Muscle layer of duodenum (tissue), 2 donors: ENCODE measurements at regions not wholly inside any gene's neighbourhood (a gene's known extent, or its start where the extent isn't known, plus 50 kb on each side); places are given as distances from the start of the nearest gene placed in this dataset.

Experiments used
- H3K27ac ChIP-seq: one replicate; pipeline ENCODE4 v1.7.0; 2013; ENCODE audit warnings: mild to moderate bottlenecking, low read length
- H3K27me3 ChIP-seq: one replicate; pipeline ENCODE4 v1.7.0; 2013; ENCODE audit warnings: low read depth, mild to moderate bottlenecking, control low read depth, low read length
- H3K36me3 ChIP-seq, 2 donors: one replicate each; pipeline ENCODE4 v1.7.0; 2013; ENCODE audit warnings: low read length in 2 of 2, control low read depth in 1 of 2, mild to moderate bottlenecking in 1 of 2; ENCODE audit not compliant: insufficient read depth in 2 of 2, control insufficient read depth in 1 of 2
- H3K4me1 ChIP-seq, 2 donors: one replicate each; pipeline ENCODE4 v1.7.0; 2013; ENCODE audit warnings: low read length in 2 of 2, mild to moderate bottlenecking in 2 of 2, control low read depth in 1 of 2, moderate library complexity in 1 of 2; ENCODE audit not compliant: insufficient read depth in 2 of 2, control insufficient read depth in 1 of 2
- H3K4me3 ChIP-seq, 2 donors: one replicate each; pipeline ENCODE4 v1.7.0; 2013; ENCODE audit warnings: low read length in 2 of 2, low read depth in 1 of 2, mild to moderate bottlenecking in 1 of 2
- H3K9me3 ChIP-seq, 2 donors: one replicate each; pipeline ENCODE4 v1.7.0; 2013; ENCODE audit warnings: low read length in 2 of 2, control low read depth in 1 of 2, mild to moderate bottlenecking in 1 of 2; ENCODE audit not compliant: control insufficient read depth in 1 of 2
- donor health status: healthy.

DNA sequence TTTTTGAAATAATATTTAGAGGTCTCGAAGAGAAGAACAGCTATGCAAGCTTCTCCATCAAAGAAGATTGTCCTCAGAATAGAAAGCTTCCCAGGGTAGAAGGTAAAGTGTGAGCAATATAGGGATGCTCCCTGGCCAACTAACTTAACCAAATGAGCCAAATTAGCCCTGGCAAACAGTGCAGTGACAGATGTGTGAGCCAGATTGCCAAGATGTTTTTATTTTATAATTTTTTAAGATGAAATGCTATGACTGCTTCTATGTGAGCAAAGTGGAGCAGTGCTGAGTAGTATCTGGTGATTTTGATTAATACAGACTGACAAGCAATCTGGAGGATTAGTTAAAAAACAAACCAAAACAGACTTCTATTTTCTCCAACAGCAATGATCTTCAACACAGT, 202.1 kb downstream of the NOVA1 start:
- Histone ChIP-seq H3K4me1 (peaks cover 0 to 19% of the 10 kb centered on the region in 2 donors), H3K27ac (no peak overlapping the region), H3K36me3 (no peaks in the 10 kb centered on the region), H3K27me3 (no peaks in the 10 kb centered on the region), H3K4me3 (no peak overlapping the region), H3K9me3 (no peaks in the 10 kb centered on the region)

DNA sequence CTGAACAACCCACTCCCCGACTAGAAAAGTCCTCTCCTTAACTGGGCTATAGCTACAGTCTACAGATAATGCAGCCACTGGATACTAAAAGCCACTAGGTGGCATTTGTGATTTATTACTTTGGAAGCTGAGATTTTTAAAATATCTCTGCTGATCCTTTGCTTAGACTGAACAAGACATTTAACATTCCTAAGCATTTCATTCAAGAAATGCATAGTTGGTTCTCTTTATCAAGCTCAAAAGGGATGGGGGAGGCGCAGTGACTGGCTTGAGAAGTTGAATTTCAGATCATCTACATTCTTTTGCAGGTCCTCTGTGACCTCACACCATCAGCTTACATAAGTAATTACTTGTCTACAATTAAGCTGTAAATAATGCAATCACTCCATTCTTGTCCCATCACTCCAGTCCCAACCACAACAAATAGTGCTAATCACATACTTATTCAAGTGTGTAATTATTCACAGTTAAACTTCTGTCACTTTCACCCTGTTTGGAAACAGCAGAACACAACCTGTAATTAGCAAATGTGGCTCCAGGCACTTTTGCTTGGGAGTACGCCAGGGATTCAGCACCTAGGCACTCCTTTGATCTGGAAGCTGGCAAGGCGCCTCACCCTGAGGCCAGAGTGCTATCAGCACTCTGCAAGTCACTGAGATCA, 203.6 kb downstream of the NOVA1 start:
- no peak overlapping the region for H3K27ac ChIP-seq
- no peaks in the 10 kb centered on the region for H3K9me3 ChIP-seq
- no peaks in the 10 kb centered on the region for H3K36me3 ChIP-seq

DNA sequence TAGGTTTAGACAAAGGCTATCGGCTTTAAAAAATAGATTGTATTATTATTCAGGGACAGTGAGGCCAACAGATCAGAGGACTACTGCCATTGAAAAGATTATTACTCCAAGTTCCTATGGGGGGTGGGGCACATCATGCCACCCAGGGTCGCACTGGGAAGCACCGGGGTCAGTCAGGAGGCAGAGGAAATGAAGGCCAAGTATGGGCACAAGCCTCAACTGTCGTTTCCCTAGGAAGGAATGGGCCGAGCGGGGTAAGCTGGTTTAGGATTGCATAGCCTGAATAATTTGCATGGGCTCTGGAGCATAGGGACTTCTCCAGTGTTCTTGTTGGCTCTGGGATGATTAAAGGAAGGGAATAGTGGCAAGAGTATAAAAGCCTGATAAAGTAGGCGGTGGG, 205.3 kb downstream of the NOVA1 start:
- peaks cover 0 to 19% of the 10 kb centered on the region in 2 donors for H3K4me1 ChIP-seq
- no peak overlapping the region for H3K27ac ChIP-seq
- H3K36me3 ChIP-seq: no peaks in the 10 kb centered on the region
- no peaks in the 10 kb centered on the region for H3K9me3 ChIP-seq
- H3K4me3 ChIP-seq: no peak overlapping the region
- no peaks in the 10 kb centered on the region for H3K27me3 ChIP-seq

More for the DNA sequence above, 203.6 kb downstream of the NOVA1 start:
- Histone ChIP-seq H3K27me3 (no peaks in the 10 kb centered on the region), H3K4me1 (peaks cover 0 to 19% of the 10 kb centered on the region in 2 donors), H3K4me3 (no peak overlapping the region)

DNA sequence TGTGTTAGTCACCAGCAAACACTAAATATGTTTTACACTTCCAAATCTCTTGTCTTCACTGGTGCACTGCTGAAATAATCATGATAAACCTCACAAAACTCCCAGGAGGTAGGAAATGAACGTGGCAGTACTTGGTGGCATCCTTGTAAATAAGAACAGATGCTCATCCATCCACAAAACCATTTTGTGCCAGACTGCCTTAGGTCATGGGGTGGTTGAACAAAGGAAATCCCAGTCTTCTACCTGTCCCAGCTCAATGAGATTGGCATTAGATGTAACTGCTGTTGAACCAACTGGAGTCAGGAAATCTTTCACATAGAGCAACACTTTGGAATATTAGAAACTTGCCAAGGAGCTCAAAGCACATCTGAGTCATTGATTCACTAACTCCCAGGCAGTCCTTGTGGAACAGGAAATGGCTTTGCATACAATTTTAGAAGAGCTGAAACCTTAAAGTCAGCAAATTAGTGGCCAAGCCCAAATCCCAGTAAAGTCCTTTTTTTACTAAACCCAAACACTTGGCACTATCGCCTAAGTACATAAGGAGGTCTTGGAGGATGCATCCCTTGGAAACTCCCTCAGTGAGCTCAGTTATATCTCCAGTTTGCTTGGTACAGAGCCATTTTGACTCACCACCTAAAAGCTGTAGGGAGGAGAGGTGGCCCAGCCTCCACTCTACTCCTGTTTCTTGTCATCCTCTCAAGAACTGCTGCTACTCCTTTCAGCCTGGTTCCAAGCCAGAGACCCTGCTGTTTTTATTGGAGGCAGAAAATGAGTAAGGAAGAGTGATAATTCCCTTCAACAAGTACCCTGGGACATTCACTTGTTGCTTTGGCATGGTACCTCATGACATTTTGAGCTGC, 208.0 kb downstream of the NOVA1 start:
- Histone ChIP-seq H3K36me3 (no peaks in the 10 kb centered on the region), H3K4me1 (peaks cover 0 to 12% of the 10 kb centered on the region in 2 donors), H3K9me3 (no peaks in the 10 kb centered on the region), H3K27ac (no peak overlapping the region), H3K4me3 (no peak overlapping the region), H3K27me3 (no peaks in the 10 kb centered on the region)

DNA sequence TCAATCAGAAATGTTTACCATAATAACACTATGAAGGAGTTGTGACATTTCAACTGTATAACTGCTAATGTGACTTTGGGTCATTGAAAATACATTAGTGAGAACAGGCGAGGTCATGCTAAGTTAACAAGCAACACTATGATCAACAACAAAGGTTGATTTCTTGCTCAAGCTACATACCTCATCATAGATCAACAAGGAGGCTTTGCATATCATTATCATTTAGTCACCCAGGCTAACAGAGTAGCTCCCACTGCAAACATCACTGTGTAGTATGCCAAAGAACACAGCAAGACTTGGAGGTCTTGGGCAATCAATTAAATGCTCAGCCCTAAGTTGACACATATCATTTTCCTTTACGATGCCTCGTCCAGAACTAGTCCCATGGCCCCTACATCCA, 212.5 kb downstream of the NOVA1 start:
- no peak overlapping the region for H3K27ac ChIP-seq
- H3K4me3 ChIP-seq: no peak overlapping the region
- H3K9me3 ChIP-seq: no peaks in the 10 kb centered on the region
- H3K4me1 ChIP-seq: no peaks in the 10 kb centered on the region
- H3K36me3 ChIP-seq: no peaks in the 10 kb centered on the region
- no peaks in the 10 kb centered on the region for H3K27me3 ChIP-seq

DNA sequence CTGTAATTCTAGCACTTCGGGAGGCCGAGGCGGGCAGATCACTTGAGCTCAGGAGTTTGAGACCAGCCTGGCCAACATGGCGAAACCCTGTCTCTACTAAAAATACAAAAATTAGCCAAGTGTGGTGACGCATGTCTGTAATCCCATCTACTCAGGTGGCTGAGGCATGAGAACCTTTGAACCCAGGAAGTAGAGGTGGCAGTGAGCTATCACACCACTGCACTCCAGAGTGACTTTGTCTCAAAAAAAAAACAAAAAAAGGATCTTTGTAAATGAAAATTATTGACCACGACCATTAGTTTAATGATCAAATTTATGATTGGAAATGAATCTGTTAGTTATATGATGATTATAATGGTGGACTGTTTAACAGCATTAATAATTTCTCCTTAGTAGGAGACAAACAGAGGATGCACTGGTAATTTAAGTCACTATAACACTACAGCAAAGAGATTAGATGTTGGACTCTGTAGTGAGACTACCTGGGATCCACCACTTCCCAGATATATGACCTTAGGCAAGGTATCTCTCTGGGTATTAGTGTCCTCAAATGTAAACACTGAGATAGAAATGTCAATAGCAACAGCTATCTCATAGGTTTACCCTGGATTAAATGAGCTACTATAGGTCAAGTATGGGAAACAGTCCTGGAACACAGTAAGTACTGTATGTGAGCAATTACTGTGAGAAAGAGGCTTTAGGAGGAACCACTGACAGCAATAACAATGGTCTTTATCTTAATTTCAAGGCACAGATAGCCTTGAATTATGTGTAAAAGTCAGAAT, 214.7 kb downstream of the NOVA1 start:
- H3K4me1 ChIP-seq: no peaks in the 10 kb centered on the region
- H3K4me3 ChIP-seq: no peak overlapping the region
- no peaks in the 10 kb centered on the region for H3K27me3 ChIP-seq
- no peaks in the 10 kb centered on the region for H3K36me3 ChIP-seq
- H3K27ac ChIP-seq: no peak overlapping the region
- no peaks in the 10 kb centered on the region for H3K9me3 ChIP-seq

DNA sequence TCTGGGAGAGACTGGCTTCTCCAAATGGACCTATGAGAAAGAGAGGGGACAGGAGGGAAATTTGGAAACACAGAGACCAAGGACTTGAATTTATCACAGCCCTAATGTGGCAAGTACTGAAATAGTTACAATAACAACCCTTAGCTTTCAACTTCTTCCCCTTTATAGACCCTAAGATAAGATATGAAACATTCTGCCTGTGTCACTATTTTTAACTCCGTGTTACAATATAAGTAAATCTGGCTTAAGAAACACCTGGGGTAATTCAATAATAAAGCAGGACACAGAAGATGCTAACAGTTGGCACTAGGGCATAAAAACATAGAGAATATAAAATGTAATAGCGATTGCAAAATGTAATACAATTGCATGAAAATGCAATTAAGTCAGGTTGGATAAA, 216.4 kb downstream of the NOVA1 start:
- no peaks in the 10 kb centered on the region for H3K9me3 ChIP-seq
- H3K27ac ChIP-seq: no peak overlapping the region
- no peaks in the 10 kb centered on the region for H3K4me1 ChIP-seq
- no peaks in the 10 kb centered on the region for H3K36me3 ChIP-seq
- H3K4me3 ChIP-seq: no peak overlapping the region
- no peaks in the 10 kb centered on the region for H3K27me3 ChIP-seq

DNA sequence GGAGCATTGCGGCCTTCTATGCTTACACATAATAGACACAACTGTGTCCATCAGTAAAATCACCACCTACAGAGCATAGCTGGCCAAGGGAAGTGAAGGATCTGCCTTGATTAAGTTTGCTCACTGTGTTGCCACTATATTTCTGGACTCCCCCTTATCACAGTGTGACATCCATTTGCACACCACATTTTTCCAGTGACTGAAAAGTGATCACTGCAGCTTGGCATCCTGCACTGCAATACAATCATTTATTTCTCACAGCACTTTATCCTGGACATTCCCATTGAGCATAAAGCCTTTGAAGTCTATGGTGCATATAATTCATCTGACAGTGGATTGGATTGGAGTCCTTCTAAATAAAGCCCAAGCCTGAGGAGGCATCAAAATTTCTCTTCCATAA, 217.2 kb downstream of the NOVA1 start:
- Histone ChIP-seq H3K4me1 (no peaks in the 10 kb centered on the region), H3K27ac (no peak overlapping the region), H3K4me3 (no peak overlapping the region), H3K27me3 (no peaks in the 10 kb centered on the region), H3K36me3 (no peaks in the 10 kb centered on the region), H3K9me3 (no peaks in the 10 kb centered on the region)

DNA sequence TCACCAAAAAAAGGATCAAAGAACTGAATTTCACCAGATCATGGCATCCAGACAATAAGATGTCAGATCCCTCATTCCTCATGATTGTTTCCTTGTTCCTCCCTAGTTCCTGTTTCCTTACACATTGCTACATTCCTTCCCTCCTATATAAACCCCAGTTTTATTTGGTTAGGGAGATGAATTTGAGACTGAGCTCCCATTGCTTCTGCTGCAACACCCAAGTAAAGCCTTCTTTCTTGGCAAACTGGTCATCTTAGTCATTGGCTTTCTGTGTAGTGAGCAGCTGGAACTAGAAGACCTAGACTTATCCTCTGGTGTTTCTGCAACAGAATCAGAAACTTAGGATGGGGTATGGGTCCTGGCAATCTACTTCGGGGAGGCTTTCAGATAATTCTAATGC, 217.9 kb downstream of the NOVA1 start:
- H3K9me3 ChIP-seq: no peaks in the 10 kb centered on the region
- H3K36me3 ChIP-seq: no peaks in the 10 kb centered on the region
- H3K27ac ChIP-seq: no peak overlapping the region
- no peaks in the 10 kb centered on the region for H3K27me3 ChIP-seq
- no peak overlapping the region for H3K4me3 ChIP-seq
- no peaks in the 10 kb centered on the region for H3K4me1 ChIP-seq

DNA sequence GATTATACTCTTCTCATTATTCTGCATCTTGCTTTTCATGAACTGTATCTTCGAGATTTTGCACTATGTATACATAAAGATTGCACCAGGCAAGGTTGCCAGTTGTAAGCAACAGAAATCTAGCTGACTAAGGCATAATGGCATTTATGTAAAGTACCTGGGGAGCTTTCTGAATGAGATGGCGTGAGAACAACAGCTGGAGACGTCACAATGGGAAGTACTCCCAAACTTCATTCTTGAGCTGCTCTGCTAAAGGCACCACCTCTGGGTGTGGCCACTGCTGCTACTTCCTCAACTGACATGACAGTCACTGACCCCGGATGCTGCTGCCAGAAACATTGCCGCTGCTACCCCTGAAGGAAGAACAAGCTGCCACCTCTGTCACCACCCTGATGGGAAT, 220.7 kb downstream of the NOVA1 start:
- H3K27me3 ChIP-seq: no peaks in the 10 kb centered on the region
- H3K36me3 ChIP-seq: no peaks in the 10 kb centered on the region
- no peak overlapping the region for H3K4me3 ChIP-seq
- H3K9me3 ChIP-seq: no peaks in the 10 kb centered on the region
- H3K27ac ChIP-seq: no peak overlapping the region
- H3K4me1 ChIP-seq: no peaks in the 10 kb centered on the region

DNA sequence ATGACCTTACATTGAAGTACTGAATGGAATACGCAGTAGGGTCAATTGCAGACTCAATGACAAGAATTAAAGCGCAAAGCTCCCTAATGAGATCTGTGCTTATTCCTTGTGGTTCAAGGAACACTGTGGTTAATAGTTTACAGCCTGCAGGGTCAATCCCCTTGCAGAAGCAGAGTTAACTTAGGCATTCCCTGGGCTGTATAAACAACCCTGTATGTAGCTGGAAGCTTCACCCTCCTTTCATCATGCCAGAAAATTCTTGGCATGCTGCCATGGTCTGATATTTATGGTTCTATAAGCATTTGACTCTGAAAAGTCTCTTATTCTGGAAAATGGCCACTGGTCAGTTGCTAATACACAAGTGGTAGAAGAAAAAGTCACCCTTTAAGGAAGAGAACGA, 227.7 kb downstream of the NOVA1 start:
- Histone ChIP-seq H3K27ac (no peak overlapping the region), H3K4me1 (peaks cover 0 to 10% of the 10 kb centered on the region in 2 donors), H3K4me3 (no peak overlapping the region), H3K9me3 (no peaks in the 10 kb centered on the region), H3K27me3 (no peaks in the 10 kb centered on the region), H3K36me3 (no peaks in the 10 kb centered on the region)
